GM23338 (cell line): ENCODE measurements at regions not wholly inside any gene's neighbourhood (a gene's known extent, or its start where the extent isn't known, plus 50 kb on each side); places are given as distances from the start of the nearest gene placed in this dataset.

ENCODE experiments used
- ATAC-seq: fragments of 200-7000 bp; cut with Tn5 transposase; 3 replicates; pipeline ENCODE4 v1.9.1; 2020
- DNase-seq: peaks from one replicate; pipeline ENCODE4 v3.0.0-alpha.2; 2015; ENCODE audit warnings: low spot score
- H2AFZ ChIP-seq: fragments of 200-600 bp; sonication (generic); 2 replicates; pipeline ENCODE4 v1.8.0; 2016; ENCODE audit warnings: antibody characterized with exemption, mild to moderate bottlenecking, moderate library complexity
- H3F3A ChIP-seq: fragments of 200-600 bp; sonication (generic); replicated peaks from 2 replicates; pipeline ENCODE4 v1.8.0; 2017; ENCODE audit warnings: antibody characterized with exemption, mixed run types, low read depth
- H3K27ac ChIP-seq: fragments of 200-600 bp; sonication (generic); 2 replicates; pipeline ENCODE4 v1.6.1; 2016; ENCODE audit warnings: low read depth
- H3K27me3 ChIP-seq: fragments of 200-600 bp; sonication (generic); 2 replicates; pipeline ENCODE4 v1.8.0; 2016; ENCODE audit warnings: mild to moderate bottlenecking, mixed run types, moderate library complexity; ENCODE audit not compliant: insufficient read depth
- H3K36me3 ChIP-seq: fragments of 200-600 bp; sonication (generic); 2 replicates; pipeline ENCODE4 v1.8.0; 2016; ENCODE audit warnings: mild to moderate bottlenecking; ENCODE audit not compliant: insufficient read depth
- H3K4me1 ChIP-seq: fragments of 200-600 bp; sonication (generic); 2 replicates; pipeline ENCODE4 v1.8.0; 2016; ENCODE audit warnings: mild to moderate bottlenecking, moderate library complexity; ENCODE audit not compliant: insufficient read depth
- H3K4me2 ChIP-seq: fragments of 200-600 bp; sonication (generic); 2 replicates; pipeline ENCODE4 v1.7.1; 2017; ENCODE audit warnings: mixed run types
- H3K4me3 ChIP-seq: fragments of 200-600 bp; sonication (generic); 2 replicates; pipeline ENCODE4 v1.6.1; 2016; ENCODE audit warnings: mixed run types
- H3K79me2 ChIP-seq: fragments of 200-600 bp; sonication (generic); replicated peaks from 2 replicates; pipeline ENCODE4 v1.8.0; 2017; ENCODE audit warnings: mild to moderate bottlenecking; ENCODE audit not compliant: insufficient read depth
- H3K9me2 ChIP-seq: fragments of 200-600 bp; sonication (generic); 2 replicates; pipeline ENCODE4 v1.8.0; 2017; ENCODE audit not compliant: insufficient read depth
- H4K20me1 ChIP-seq: fragments of 200-600 bp; sonication (generic); replicated peaks from 2 replicates; pipeline ENCODE4 v1.8.0; 2017; ENCODE audit warnings: mild to moderate bottlenecking; ENCODE audit not compliant: insufficient read depth
- H3K27ac Mint-ChIP-seq: 2 replicates; pipeline ENCODE4 v1.8.0; 2020; ENCODE audit warnings: inconsistent platforms, mild to moderate bottlenecking, moderate library complexity, mixed read lengths
- H3K27me3 Mint-ChIP-seq: 3 replicates; pipeline ENCODE4 v1.8.0; 2022; ENCODE audit warnings: low read depth, mild to moderate bottlenecking, moderate library complexity, mixed read lengths, inconsistent platforms; ENCODE audit not compliant: insufficient read depth, poor library complexity
- H3K36me3 Mint-ChIP-seq: 3 replicates; pipeline ENCODE4 v1.8.0; 2021; ENCODE audit warnings: low read depth, mild to moderate bottlenecking, inconsistent platforms, moderate library complexity, mixed read lengths
- H3K4me1 Mint-ChIP-seq: 3 replicates; pipeline ENCODE4 v1.8.0; 2020; ENCODE audit warnings: mild to moderate bottlenecking, inconsistent platforms, mixed read lengths
- H3K4me3 Mint-ChIP-seq: 3 replicates; pipeline ENCODE4 v1.8.0; 2021; ENCODE audit warnings: moderate library complexity, mild to moderate bottlenecking, inconsistent platforms, mixed read lengths
- H3K9me3 Mint-ChIP-seq: 3 replicates; pipeline ENCODE4 v1.8.0; 2020; ENCODE audit warnings: moderate library complexity, mild to moderate bottlenecking, inconsistent platforms, mixed read lengths
- CREB1 ChIP-seq: fragments of 250-450 bp; sonication (Bioruptor Pico); IDR thresholded peaks from 2 replicates; pipeline ENCODE4 v1.5.0; 2020; ENCODE audit warnings: low read depth, mild to moderate bottlenecking, moderate library complexity
- JUNB ChIP-seq: IDR thresholded peaks from one replicate; pipeline ENCODE4 v1.6.1; 2016; ENCODE audit warnings: antibody characterized with exemption; ENCODE audit not compliant: unreplicated experiment
- POLR2AphosphoS5 ChIP-seq: IDR thresholded peaks from 2 replicates; pipeline ENCODE4 v1.6.1; 2016; ENCODE audit warnings: antibody characterized with exemption, low read depth
- ZNF331 ChIP-seq: fragments of 250-450 bp; sonication (Bioruptor Pico); IDR thresholded peaks from 2 replicates; pipeline ENCODE4 v1.5.0; 2020; ENCODE audit warnings: low read depth, mild to moderate bottlenecking, moderate library complexity
- ZNF462 ChIP-seq: fragments of 250-450 bp; sonication (Bioruptor Pico); IDR thresholded peaks from 2 replicates; pipeline ENCODE4 v1.5.0; 2020; ENCODE audit warnings: mild to moderate bottlenecking, moderate library complexity
- TF ChIP-seq, protein P1 (sequence below): IDR thresholded peaks from 2 replicates; pipeline ENCODE4 v1.6.1; 2016; ENCODE audit warnings: antibody characterized with exemption
- TF ChIP-seq, protein P2 (sequence below), 2 experiments: fragments of 200-600 bp in 1 of 2; sonication (generic) in 1 of 2; conservative IDR thresholded peaks; 2 replicates each; pipeline versions ENCODE4 v1.5.1 to v1.6.1; 2016 to 2017; ENCODE audit warnings: antibody characterized with exemption in 2 of 2, low read depth in 2 of 2, mild to moderate bottlenecking in 2 of 2, moderate library complexity in 1 of 2

DNA sequence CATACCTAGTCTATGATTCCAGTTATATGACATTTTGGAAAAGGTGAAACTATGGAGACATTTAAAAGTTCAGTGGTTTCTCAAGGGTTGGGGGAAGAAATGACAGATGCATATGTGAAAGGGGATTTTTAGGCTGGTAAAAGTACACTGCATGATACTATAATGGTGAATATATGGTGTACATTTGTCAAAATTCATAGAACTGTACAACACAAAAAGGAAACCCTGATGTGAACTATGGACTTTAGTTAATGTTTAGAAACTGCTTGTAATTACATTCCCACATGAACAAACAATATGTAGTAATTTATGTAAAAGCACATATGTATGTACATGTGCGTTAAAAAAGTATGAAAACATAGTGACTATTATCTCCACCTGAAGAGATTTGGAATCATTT, 907.3 kb upstream of the CITED2 start (continued):
- TF ChIP-seq ZNF462 (CRISPR knock-in tag): no peak
- no peak for TF ChIP-seq CREB1 (CRISPR knock-in tag)

DNA sequence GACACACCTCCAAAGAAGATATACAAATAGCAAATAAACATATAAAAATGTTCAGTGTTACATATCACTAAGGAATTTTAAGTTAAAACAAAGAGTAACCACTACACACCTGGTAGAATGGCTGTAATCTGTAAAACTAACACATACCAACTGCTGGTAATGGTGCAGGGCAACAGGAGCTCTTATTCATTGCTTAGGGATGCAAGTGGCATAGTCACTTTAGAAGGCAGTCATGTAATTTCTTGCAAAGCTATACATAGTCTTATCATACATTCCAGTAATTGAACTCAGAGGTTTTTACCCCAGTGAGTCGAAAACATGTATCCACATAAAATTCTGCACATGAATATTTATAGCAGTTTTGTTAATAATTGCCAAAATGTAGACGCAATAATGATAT, 906.8 kb upstream of the CITED2 start:
- H3K27ac Mint-ChIP-seq: no peak overlapping the region
- H3K4me3 Mint-ChIP-seq: no peak overlapping the region
- Histone ChIP-seq H3K36me3 (no peaks in the 10 kb centered on the region), H2AFZ (no peak overlapping the region), H3K27me3 (no peaks in the 10 kb centered on the region), H3F3A (no peaks in the 10 kb centered on the region), H3K4me3 (no peak overlapping the region), H3K79me2 (no peaks in the 10 kb centered on the region), H3K9me2 (no peaks in the 10 kb centered on the region), H3K4me2 (no peak overlapping the region), H4K20me1 (no peaks in the 10 kb centered on the region), H3K27ac (no peak overlapping the region), H3K4me1 (no peaks in the 10 kb centered on the region)
- H3K36me3 Mint-ChIP-seq: no peaks in the 10 kb centered on the region
- H3K9me3 Mint-ChIP-seq: no peaks in the 10 kb centered on the region
- no peak for DNase-seq
- no peaks in the 10 kb centered on the region for H3K27me3 Mint-ChIP-seq
- no peak for ATAC-seq
- H3K4me1 Mint-ChIP-seq: no peaks in the 10 kb centered on the region
- TF ChIP-seq ZNF331 (CRISPR knock-in tag) (no peak), JUNB (no peak), POLR2AphosphoS5 (no peak), ZNF462 (CRISPR knock-in tag) (no peak)
- TF ChIP-seq, protein P1, sequence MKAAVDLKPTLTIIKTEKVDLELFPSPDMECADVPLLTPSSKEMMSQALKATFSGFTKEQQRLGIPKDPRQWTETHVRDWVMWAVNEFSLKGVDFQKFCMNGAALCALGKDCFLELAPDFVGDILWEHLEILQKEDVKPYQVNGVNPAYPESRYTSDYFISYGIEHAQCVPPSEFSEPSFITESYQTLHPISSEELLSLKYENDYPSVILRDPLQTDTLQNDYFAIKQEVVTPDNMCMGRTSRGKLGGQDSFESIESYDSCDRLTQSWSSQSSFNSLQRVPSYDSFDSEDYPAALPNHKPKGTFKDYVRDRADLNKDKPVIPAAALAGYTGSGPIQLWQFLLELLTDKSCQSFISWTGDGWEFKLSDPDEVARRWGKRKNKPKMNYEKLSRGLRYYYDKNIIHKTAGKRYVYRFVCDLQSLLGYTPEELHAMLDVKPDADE: no peak
- TF ChIP-seq, protein P2, sequence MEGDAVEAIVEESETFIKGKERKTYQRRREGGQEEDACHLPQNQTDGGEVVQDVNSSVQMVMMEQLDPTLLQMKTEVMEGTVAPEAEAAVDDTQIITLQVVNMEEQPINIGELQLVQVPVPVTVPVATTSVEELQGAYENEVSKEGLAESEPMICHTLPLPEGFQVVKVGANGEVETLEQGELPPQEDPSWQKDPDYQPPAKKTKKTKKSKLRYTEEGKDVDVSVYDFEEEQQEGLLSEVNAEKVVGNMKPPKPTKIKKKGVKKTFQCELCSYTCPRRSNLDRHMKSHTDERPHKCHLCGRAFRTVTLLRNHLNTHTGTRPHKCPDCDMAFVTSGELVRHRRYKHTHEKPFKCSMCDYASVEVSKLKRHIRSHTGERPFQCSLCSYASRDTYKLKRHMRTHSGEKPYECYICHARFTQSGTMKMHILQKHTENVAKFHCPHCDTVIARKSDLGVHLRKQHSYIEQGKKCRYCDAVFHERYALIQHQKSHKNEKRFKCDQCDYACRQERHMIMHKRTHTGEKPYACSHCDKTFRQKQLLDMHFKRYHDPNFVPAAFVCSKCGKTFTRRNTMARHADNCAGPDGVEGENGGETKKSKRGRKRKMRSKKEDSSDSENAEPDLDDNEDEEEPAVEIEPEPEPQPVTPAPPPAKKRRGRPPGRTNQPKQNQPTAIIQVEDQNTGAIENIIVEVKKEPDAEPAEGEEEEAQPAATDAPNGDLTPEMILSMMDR (conservative IDR thresholded peaks at IDR 0.05; ENCODE audit: low read depth in 2 of 2): no peak
